Lower leg skin (tissue), 4 donors: ENCODE measurements at regions not wholly inside any gene's neighbourhood (a gene's known extent, or its start where the extent isn't known, plus 50 kb on each side); places are given as distances from the start of the nearest gene placed in this dataset.

Source experiments
- DNase-seq, 2 donors: peaks; one replicate each; pipeline ENCODE4 v3.0.0-alpha.2; 2019; ENCODE audit warnings: low spot score in 2 of 2
- H3K4me3 ChIP-seq: fragments of 200-600 bp; sonication (generic); 2 replicates; pipeline ENCODE4 v1.5.1; 2017; ENCODE audit warnings: mild to moderate bottlenecking, low read depth; ENCODE audit not compliant: poor library complexity, severe bottlenecking
- CTCF ChIP-seq, 3 donors: fragments of 450-650 bp; IDR thresholded peaks; one replicate each; pipeline ENCODE4 v1.5.1; 2016; ENCODE audit warnings: antibody characterized with exemption in 3 of 3, mild to moderate bottlenecking in 3 of 3, moderate library complexity in 2 of 3
- POLR2A ChIP-seq, 2 donors: fragments of 450-650 bp; IDR thresholded peaks; one replicate each; pipeline ENCODE4 v1.6.1; 2016 to 2017; ENCODE audit warnings: antibody characterized with exemption in 2 of 2, mild to moderate bottlenecking in 1 of 2, moderate library complexity in 1 of 2
- WGBS, 2 donors: methylation state at CpG; one replicate each; pipeline ENCODE4 v1.1.5; 2018; 5-methylcytosine and 5-hydroxymethylcytosine counted together
- intact Hi-C: fragments of 100-400 bp; cut with DNase I; formaldehyde crosslinking; loops from one replicate; pipeline ENCODE4 v1.15.0; 2023; ENCODE audit warnings: low total_unique reads

- intact Hi-C loops, result no loop called here
- 85 to 89% methylated on average over 6 of the region's 6 CpGs for WGBS, 2 donors
- H3K4me3 ChIP-seq, result no peak overlapping the region
- no peak for TF ChIP-seq POLR2A (IDR thresholded peaks at IDR 0.05)
- TF ChIP-seq CTCF (IDR thresholded peaks at IDR 0.05), result no peak
- no peak for DNase-seq
These were observed 468.5 kb downstream of the TMEM232 start for GRCh38 chr5:110257971-110258370.

- 72 to 87% methylated on average over 5 of the region's 5 CpGs for WGBS, 2 donors
- no peak for DNase-seq
- no peak for TF ChIP-seq POLR2A (IDR thresholded peaks at IDR 0.05)
- no peak for TF ChIP-seq CTCF (IDR thresholded peaks at IDR 0.05)
- intact Hi-C loops, result no loop called here
- no peak overlapping the region for H3K4me3 ChIP-seq
These were observed 467.8 kb downstream of the TMEM232 start for GRCh38 chr5:110258460-110259216.

GRCh38 chr5:110262749-110263148 lies 463.7 kb downstream of the TMEM232 start:
- intact Hi-C loops, result loop anchor here (5.0 kb wide), 1 partner anchor 765 kb away; no protein-coding TSS in a partner anchor
- no peak for DNase-seq
- no peak overlapping the region for H3K4me3 ChIP-seq
- TF ChIP-seq POLR2A (IDR thresholded peaks at IDR 0.05) (no peak), CTCF (IDR thresholded peaks at IDR 0.05) (no peak)

GRCh38 chr5:110264661-110265060 lies 461.8 kb downstream of the TMEM232 start:
- TF ChIP-seq POLR2A (IDR thresholded peaks at IDR 0.05), result no peak
- no peak for TF ChIP-seq CTCF (IDR thresholded peaks at IDR 0.05)
- H3K4me3 ChIP-seq, result no peak overlapping the region
- DNase-seq, result no peak
- WGBS, 2 donors, result 41 to 61% methylated on average over 1 of the region's 1 CpG
- intact Hi-C loops, result loop anchor here (5.0 kb wide), 1 partner anchor 763 kb away; no protein-coding TSS in a partner anchor

GRCh38 chr5:110265162-110265561 lies 461.3 kb downstream of the TMEM232 start:
- 70 to 83% methylated on average over 2 of the region's 2 CpGs for WGBS, 2 donors
- no peak for TF ChIP-seq POLR2A (IDR thresholded peaks at IDR 0.05)
- no peak for TF ChIP-seq CTCF (IDR thresholded peaks at IDR 0.05)
- intact Hi-C loops, result no loop called here
- H3K4me3 ChIP-seq, result no peak overlapping the region
- DNase-seq, result no peak

- DNase-seq, result no peak
- intact Hi-C loops, result no loop called here
- H3K4me3 ChIP-seq, result no peak overlapping the region
- TF ChIP-seq CTCF (IDR thresholded peaks at IDR 0.05) (no peak), POLR2A (IDR thresholded peaks at IDR 0.05) (no peak)
- 88 to 91% methylated on average over 9 of the region's 9 CpGs for WGBS, 2 donors
These were observed 458.8 kb downstream of the TMEM232 start for GRCh38 chr5:110267714-110268113.
